Epithelial cell of proximal tubule (primary cell): ENCODE measurements at regions not wholly inside any gene's neighbourhood (a gene's known extent, or its start where the extent isn't known, plus 50 kb on each side); places are given as distances from the start of the nearest gene placed in this dataset.

Experiments
- DNase-seq: peaks from one replicate; pipeline ENCODE4 v3.0.0-alpha.2; 2011; ENCODE audit warnings: low read depth
- H3K4me3 ChIP-seq: 2 replicates; pipeline ENCODE4 v1.5.1; 2011; ENCODE audit warnings: low read depth, mild to moderate bottlenecking, low read length
- CTCF ChIP-seq: conservative IDR thresholded peaks from 2 replicates; pipeline ENCODE4 v1.5.1; 2012; ENCODE audit warnings: low read depth, mild to moderate bottlenecking, low read length

GRCh38 chr16:6645768-6646568 lies 686.7 kb upstream of the RBFOX1 start:
- no peak overlapping the region for H3K4me3 ChIP-seq
- no peak for DNase-seq
- TF ChIP-seq CTCF: no peak

GRCh38 chr16:6644916-6645315 lies 687.7 kb upstream of the RBFOX1 start:
- no peak for DNase-seq
- H3K4me3 ChIP-seq: no peak overlapping the region
- no peak for TF ChIP-seq CTCF

GRCh38 chr16:6643080-6643686 lies 689.5 kb upstream of the RBFOX1 start:
- peak; percentile 86 for TF ChIP-seq CTCF
- DNase-seq: peak; percentile 10
- H3K4me3 ChIP-seq: no peak overlapping the region

- no peak for TF ChIP-seq CTCF
- no peak overlapping the region for H3K4me3 ChIP-seq
- no peak for DNase-seq
Measured at GRCh38 chr16:6642271-6642670, 690.4 kb upstream of the RBFOX1 start.

- DNase-seq: no peak
- no peak overlapping the region for H3K4me3 ChIP-seq
- no peak for TF ChIP-seq CTCF
Measured at GRCh38 chr16:6641091-6641490, 691.6 kb upstream of the RBFOX1 start.

GRCh38 chr16:6636457-6636856 lies 696.2 kb upstream of the RBFOX1 start:
- DNase-seq: no peak
- no peak overlapping the region for H3K4me3 ChIP-seq
- TF ChIP-seq CTCF: no peak

GRCh38 chr16:6634151-6634550 lies 698.5 kb upstream of the RBFOX1 start:
- no peak for DNase-seq
- no peak overlapping the region for H3K4me3 ChIP-seq
- TF ChIP-seq CTCF: no peak
